Activated naive CD8-positive, alpha-beta T cell treated with anti-CD3 and anti-CD28 coated beads for 36 hours (primary cell): ENCODE measurements at regions not wholly inside any gene's neighbourhood (a gene's known extent, or its start where the extent isn't known, plus 50 kb on each side); places are given as distances from the start of the nearest gene placed in this dataset.

Experiments
- DNase-seq: peaks from one replicate; pipeline ENCODE4 v3.0.0; 2021
- H3K27ac Mint-ChIP-seq: one replicate; pipeline ENCODE4 v1.8.0; 2022; ENCODE audit warnings: mild to moderate bottlenecking, moderate library complexity, mixed read lengths
- H3K27me3 Mint-ChIP-seq: one replicate; pipeline ENCODE4 v1.8.0; 2022; ENCODE audit warnings: mild to moderate bottlenecking, mixed read lengths
- H3K36me3 Mint-ChIP-seq: one replicate; pipeline ENCODE4 v1.8.0; 2021; ENCODE audit warnings: mild to moderate bottlenecking, mixed read lengths
- H3K4me1 Mint-ChIP-seq: one replicate; pipeline ENCODE4 v1.8.0; 2021; ENCODE audit warnings: mixed read lengths
- H3K4me3 Mint-ChIP-seq: one replicate; pipeline ENCODE4 v1.8.0; 2022; ENCODE audit warnings: mild to moderate bottlenecking, moderate library complexity, mixed read lengths
- H3K9me3 Mint-ChIP-seq: one replicate; pipeline ENCODE4 v1.8.0; 2022; ENCODE audit warnings: mixed read lengths

DNA sequence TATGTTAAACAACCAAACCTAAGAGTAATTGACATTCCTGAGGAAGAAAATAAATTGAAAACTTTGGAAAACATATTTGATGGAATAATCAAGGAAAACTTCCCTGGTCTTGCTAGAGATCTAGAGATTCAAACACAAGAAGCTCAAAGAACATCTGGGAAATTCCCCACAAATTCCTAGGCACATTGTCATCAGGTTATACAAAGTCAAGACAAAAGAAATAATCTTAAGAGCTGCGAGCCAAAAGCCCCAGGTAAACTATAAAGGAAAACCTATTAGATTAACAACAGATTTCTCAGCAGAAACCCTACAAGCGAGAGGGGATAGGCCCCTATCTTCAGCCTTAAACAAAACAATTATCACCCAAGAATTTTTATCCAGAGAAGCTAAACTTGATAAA lies 1082.0 kb upstream of the IGFBP7 start:
- H3K36me3 Mint-ChIP-seq = no peaks in the 10 kb centered on the region
- no peak overlapping the region for H3K4me3 Mint-ChIP-seq
- no peaks in the 10 kb centered on the region for H3K4me1 Mint-ChIP-seq
- no peak for DNase-seq
- no peaks in the 10 kb centered on the region for H3K27me3 Mint-ChIP-seq
- no peak overlapping the region for H3K27ac Mint-ChIP-seq
- peaks cover 11% of the 10 kb centered on the region for H3K9me3 Mint-ChIP-seq

DNA sequence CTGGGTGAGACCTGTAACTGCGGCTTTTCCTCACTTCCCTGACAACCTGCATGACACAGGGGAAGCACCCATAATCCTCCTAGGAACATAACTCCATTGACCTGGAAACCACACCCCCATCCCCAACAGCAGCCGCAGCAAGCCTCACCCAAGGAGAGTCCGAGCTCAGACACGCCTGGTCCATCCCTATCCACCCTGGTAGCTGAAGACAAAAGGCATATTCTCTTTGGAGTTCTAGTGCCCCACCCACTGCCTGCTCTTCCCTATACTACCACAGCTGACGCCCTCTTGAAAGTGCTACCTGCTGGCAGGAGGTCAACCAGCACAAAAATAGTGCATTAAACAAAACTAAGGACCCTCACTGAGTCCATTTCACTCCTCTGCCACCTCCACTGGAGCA lies 1080.9 kb upstream of the IGFBP7 start:
- H3K4me1 Mint-ChIP-seq = no peaks in the 10 kb centered on the region
- no peak for DNase-seq
- no peak overlapping the region for H3K27ac Mint-ChIP-seq
- H3K4me3 Mint-ChIP-seq = no peak overlapping the region
- H3K9me3 Mint-ChIP-seq = peaks cover 8% of the 10 kb centered on the region
- H3K36me3 Mint-ChIP-seq = no peaks in the 10 kb centered on the region
- H3K27me3 Mint-ChIP-seq = no peaks in the 10 kb centered on the region

- peaks cover 13% of the 10 kb centered on the region for H3K9me3 Mint-ChIP-seq
- no peaks in the 10 kb centered on the region for H3K4me1 Mint-ChIP-seq
- DNase-seq = no peak
- H3K27me3 Mint-ChIP-seq = no peaks in the 10 kb centered on the region
- no peak overlapping the region for H3K27ac Mint-ChIP-seq
- H3K36me3 Mint-ChIP-seq = no peaks in the 10 kb centered on the region
- H3K4me3 Mint-ChIP-seq = no peak overlapping the region
Measured at GRCh38 chr4:58188316-58188715, 1078.1 kb upstream of the IGFBP7 start.

DNA sequence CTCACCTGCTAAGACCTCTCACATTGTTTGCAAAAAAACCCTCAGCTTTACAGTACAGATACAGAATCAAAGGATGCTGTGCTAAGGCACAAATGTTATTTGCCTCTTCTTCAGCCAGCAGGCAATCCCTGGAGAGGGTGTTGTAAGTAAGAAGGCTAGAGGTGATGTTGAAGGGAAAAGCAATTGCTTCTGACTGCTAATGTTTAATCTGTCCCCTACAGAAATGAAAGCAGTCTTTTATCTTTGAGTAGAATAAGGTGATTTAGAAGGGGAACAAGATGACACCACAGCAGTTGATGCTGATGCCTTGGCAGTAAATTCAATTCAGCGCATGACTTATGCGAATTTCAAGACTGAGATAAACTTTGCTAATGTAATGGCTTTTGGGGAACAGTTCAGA lies 1064.8 kb upstream of the IGFBP7 start:
- Mint-ChIP-seq H3K4me3 (no peak overlapping the region), H3K27me3 (no peaks in the 10 kb centered on the region), H3K9me3 (peaks cover 10% of the 10 kb centered on the region), H3K36me3 (no peaks in the 10 kb centered on the region), H3K27ac (no peak overlapping the region), H3K4me1 (no peaks in the 10 kb centered on the region)
- DNase-seq = no peak

DNA sequence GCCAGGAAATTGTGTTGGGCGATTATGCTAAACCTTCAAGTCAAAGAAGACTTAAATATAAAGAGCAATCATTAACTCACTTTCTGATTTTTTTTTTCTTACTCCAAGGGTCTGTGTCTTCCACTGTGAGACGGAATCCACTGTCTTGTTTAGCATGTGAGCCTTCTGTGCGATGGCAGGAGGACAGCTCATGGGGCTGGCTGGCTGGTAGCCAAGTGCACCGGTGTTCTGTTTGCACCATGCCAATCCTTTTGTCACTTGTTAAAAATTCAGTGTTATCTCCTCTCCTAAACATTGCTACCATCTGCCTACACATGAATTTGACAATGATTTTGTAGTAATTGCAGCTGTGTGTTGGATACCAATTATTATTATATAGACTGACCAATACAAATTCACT lies 1056.3 kb upstream of the IGFBP7 start:
- Mint-ChIP-seq H3K27ac (no peak overlapping the region), H3K9me3 (peaks cover 2% of the 10 kb centered on the region), H3K4me1 (no peaks in the 10 kb centered on the region), H3K36me3 (no peaks in the 10 kb centered on the region), H3K27me3 (no peaks in the 10 kb centered on the region), H3K4me3 (no peak overlapping the region)
- no peak for DNase-seq

DNA sequence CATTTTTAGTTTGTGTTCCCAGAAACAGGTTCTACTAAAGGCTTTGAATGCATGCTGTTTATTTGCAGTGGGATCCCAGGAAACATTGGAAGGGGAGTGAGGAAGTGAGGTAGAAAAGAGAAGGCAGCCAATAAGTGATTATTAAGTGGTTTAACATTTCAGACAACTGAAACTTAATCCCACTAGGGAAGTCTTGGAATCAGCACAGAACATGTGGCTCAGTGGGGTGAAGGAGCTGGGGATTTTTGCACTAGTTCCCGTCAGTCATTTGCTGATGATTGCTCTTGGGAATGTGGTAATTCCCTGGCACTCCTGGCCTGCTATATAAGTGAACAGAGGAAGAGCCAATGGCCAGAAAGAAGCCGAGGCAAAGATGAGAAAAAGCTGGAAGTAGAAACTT lies 1053.0 kb upstream of the IGFBP7 start:
- no peak for DNase-seq
- Mint-ChIP-seq H3K4me1 (no peaks in the 10 kb centered on the region), H3K27me3 (no peaks in the 10 kb centered on the region), H3K27ac (no peak overlapping the region), H3K36me3 (no peaks in the 10 kb centered on the region), H3K9me3 (no peaks in the 10 kb centered on the region), H3K4me3 (no peak overlapping the region)

DNA sequence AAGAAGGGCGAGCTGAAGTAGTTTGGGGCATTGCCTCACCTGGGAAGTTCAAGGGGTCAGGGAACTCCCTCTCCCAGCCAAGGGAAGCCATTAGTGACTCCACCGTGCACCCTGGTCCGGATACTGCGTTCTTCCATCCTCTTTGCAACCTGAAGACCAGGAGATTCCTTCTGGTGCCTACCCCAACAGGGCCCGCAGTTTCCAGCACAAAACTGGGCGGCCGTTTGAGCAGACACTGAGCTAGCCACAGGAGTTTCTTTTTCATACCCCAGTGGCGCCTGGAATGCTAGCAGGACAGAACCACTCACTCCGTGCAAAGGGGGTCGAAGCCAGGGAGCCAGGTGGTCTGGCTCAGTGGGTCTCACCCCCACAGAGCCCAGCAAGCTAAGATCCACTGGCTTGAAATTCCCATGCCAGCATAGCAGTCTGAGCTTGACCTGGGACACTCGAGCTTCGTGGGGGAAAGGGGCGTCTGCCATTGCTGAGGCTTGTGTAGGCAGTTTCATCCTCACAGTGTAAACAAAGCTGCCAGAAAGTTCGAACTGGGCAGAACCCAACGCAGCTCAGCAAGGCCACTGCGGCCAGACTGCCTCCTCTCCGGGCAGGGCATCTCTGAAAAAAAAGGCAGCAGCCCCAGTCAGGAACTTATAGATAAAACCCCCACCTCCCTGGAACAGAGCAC lies 1039.4 kb upstream of the IGFBP7 start:
- no peak overlapping the region for H3K4me3 Mint-ChIP-seq
- H3K27ac Mint-ChIP-seq = no peak overlapping the region
- H3K9me3 Mint-ChIP-seq = peaks cover 14% of the 10 kb centered on the region
- H3K4me1 Mint-ChIP-seq = no peaks in the 10 kb centered on the region
- H3K36me3 Mint-ChIP-seq = no peaks in the 10 kb centered on the region
- no peaks in the 10 kb centered on the region for H3K27me3 Mint-ChIP-seq
- DNase-seq = no peak

DNA sequence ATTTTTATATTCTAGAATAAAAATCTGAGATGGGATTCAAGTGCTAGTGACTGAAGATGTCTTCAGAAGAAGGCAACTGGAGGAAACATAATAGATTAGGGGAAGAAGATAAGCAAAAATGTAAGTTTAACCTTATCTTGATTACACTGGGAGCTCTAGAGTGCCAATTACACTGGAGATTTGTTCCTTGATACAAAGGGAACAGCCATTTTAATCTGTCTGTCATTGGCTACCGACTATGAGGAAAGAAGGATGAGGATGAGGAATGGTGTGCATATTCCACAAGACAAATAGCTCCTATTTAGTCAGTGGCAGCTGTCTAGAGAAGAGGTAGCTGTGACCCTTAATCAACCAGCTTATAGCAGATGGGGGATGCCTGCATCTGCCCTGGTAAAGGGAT lies 1034.5 kb upstream of the IGFBP7 start:
- H3K4me1 Mint-ChIP-seq = no peaks in the 10 kb centered on the region
- peaks cover 2% of the 10 kb centered on the region for H3K9me3 Mint-ChIP-seq
- no peaks in the 10 kb centered on the region for H3K27me3 Mint-ChIP-seq
- H3K4me3 Mint-ChIP-seq = no peak overlapping the region
- DNase-seq = no peak
- H3K27ac Mint-ChIP-seq = no peak overlapping the region
- no peaks in the 10 kb centered on the region for H3K36me3 Mint-ChIP-seq

GRCh38 chr4:58138786-58139668 lies 1028.8 kb upstream of the IGFBP7 start:
- DNase-seq = no peak
- Mint-ChIP-seq H3K36me3 (no peaks in the 10 kb centered on the region), H3K9me3 (no peaks in the 10 kb centered on the region), H3K27ac (no peak overlapping the region), H3K4me1 (no peaks in the 10 kb centered on the region), H3K27me3 (no peaks in the 10 kb centered on the region), H3K4me3 (no peak overlapping the region)

DNA sequence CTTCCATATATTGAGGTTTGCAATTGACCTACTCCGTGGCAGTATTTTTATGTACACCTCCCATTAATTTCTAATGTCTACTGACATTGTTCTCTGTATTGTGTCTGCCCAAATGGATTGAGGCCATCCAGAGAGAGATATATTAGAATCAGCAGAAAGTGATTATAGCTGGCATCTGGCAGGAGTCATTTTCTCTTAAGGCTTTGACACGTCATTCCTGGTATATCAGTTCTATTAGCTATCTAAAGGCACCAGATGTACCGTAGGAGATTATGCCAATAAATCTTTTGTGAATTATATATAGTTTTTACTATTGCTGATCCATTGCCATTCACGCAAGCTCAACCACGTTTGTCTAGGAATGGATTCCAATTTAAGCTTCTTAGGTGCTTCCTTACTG lies 1026.4 kb upstream of the IGFBP7 start:
- H3K27me3 Mint-ChIP-seq = no peaks in the 10 kb centered on the region
- H3K9me3 Mint-ChIP-seq = no peaks in the 10 kb centered on the region
- no peaks in the 10 kb centered on the region for H3K36me3 Mint-ChIP-seq
- H3K4me1 Mint-ChIP-seq = no peaks in the 10 kb centered on the region
- H3K27ac Mint-ChIP-seq = no peak overlapping the region
- DNase-seq = no peak
- H3K4me3 Mint-ChIP-seq = no peak overlapping the region

DNA sequence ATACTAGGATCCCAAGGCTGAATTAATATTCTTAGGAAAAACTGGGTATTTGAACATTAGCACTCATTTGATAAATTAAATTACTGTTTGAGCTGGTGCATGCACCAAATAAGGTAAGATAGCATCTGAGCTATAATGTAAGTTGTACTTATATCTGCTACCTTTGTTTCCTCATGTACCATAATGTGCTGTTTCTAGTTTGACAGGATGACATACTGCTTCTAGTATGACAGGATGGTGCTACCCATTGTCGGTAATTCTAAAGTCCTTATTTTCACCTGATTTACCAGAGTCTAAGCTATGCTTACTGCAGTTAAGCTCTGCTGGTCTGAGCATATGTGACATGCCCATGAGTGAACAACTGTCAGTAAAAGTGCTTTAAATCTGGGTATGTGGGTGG lies 1017.5 kb upstream of the IGFBP7 start:
- H3K27ac Mint-ChIP-seq = no peak overlapping the region
- peaks cover 1% of the 10 kb centered on the region for H3K9me3 Mint-ChIP-seq
- no peaks in the 10 kb centered on the region for H3K27me3 Mint-ChIP-seq
- no peaks in the 10 kb centered on the region for H3K36me3 Mint-ChIP-seq
- H3K4me1 Mint-ChIP-seq = no peaks in the 10 kb centered on the region
- DNase-seq = no peak
- H3K4me3 Mint-ChIP-seq = no peak overlapping the region

GRCh38 chr4:58119298-58119697 lies 1009.1 kb upstream of the IGFBP7 start:
- H3K4me3 Mint-ChIP-seq = no peak overlapping the region
- H3K9me3 Mint-ChIP-seq = peaks cover 6% of the 10 kb centered on the region
- H3K4me1 Mint-ChIP-seq = no peaks in the 10 kb centered on the region
- H3K27ac Mint-ChIP-seq = no peak overlapping the region
- H3K27me3 Mint-ChIP-seq = no peaks in the 10 kb centered on the region
- H3K36me3 Mint-ChIP-seq = no peaks in the 10 kb centered on the region
- DNase-seq = no peak

- no peak overlapping the region for H3K4me3 Mint-ChIP-seq
- no peak for DNase-seq
- no peaks in the 10 kb centered on the region for H3K4me1 Mint-ChIP-seq
- H3K36me3 Mint-ChIP-seq = no peaks in the 10 kb centered on the region
- no peaks in the 10 kb centered on the region for H3K27me3 Mint-ChIP-seq
- no peak overlapping the region for H3K27ac Mint-ChIP-seq
- no peaks in the 10 kb centered on the region for H3K9me3 Mint-ChIP-seq
Measured at GRCh38 chr4:58113126-58113525, 1002.9 kb upstream of the IGFBP7 start.

- Mint-ChIP-seq H3K4me3 (no peak overlapping the region), H3K9me3 (no peaks in the 10 kb centered on the region)
Measured at GRCh38 chr4:58111818-58112217, 1001.6 kb upstream of the IGFBP7 start.

GRCh38 chr4:58093352-58093751 lies 983.2 kb upstream of the IGFBP7 start:
- Mint-ChIP-seq H3K4me3 (no peak overlapping the region), H3K27ac (no peak overlapping the region), H3K36me3 (no peaks in the 10 kb centered on the region), H3K27me3 (no peaks in the 10 kb centered on the region), H3K9me3 (no peaks in the 10 kb centered on the region), H3K4me1 (no peaks in the 10 kb centered on the region)
- DNase-seq = no peak

More at GRCh38 chr4:58111818-58112217, 1001.6 kb upstream of the IGFBP7 start:
- Mint-ChIP-seq H3K4me1 (no peaks in the 10 kb centered on the region), H3K27ac (no peak overlapping the region), H3K36me3 (no peaks in the 10 kb centered on the region), H3K27me3 (no peaks in the 10 kb centered on the region)
- no peak for DNase-seq

- Mint-ChIP-seq H3K27ac (no peak overlapping the region), H3K9me3 (peaks cover 3% of the 10 kb centered on the region), H3K36me3 (no peaks in the 10 kb centered on the region), H3K4me3 (no peak overlapping the region), H3K4me1 (no peaks in the 10 kb centered on the region), H3K27me3 (no peaks in the 10 kb centered on the region)
- no peak for DNase-seq
Measured at GRCh38 chr4:58090539-58090938, 980.4 kb upstream of the IGFBP7 start.
